Liver (tissue), 8 donors: ENCODE measurements at regions not wholly inside any gene's neighbourhood (a gene's known extent, or its start where the extent isn't known, plus 50 kb on each side); places are given as distances from the start of the nearest gene placed in this dataset.

Experiments
- DNase-seq: peaks from one replicate; pipeline ENCODE4 v3.0.0-alpha.2; 2017; ENCODE audit warnings: low spot score
- H3K27ac ChIP-seq, 2 donors: one replicate each; pipeline ENCODE4 v1.7.0; 2013; ENCODE audit warnings: inconsistent platforms in 2 of 2, low read length in 2 of 2, control low read depth in 1 of 2, low read depth in 1 of 2, mild to moderate bottlenecking in 1 of 2
- H3K27me3 ChIP-seq, 4 donors: one replicate each; pipeline versions ENCODE4 v1.6.1 to v1.7.0; 2013; ENCODE audit warnings: low read length in 3 of 4, inconsistent platforms in 1 of 4, mild to moderate bottlenecking in 1 of 4, moderate library complexity in 1 of 4; ENCODE audit not compliant: control insufficient read depth in 4 of 4, insufficient read depth in 4 of 4
- H3K36me3 ChIP-seq, 4 donors: one replicate each; pipeline versions ENCODE4 v1.6.1 to v1.7.0; 2013; ENCODE audit warnings: low read length in 3 of 4, mild to moderate bottlenecking in 3 of 4, low read depth in 1 of 4, moderate library complexity in 1 of 4; ENCODE audit not compliant: control insufficient read depth in 4 of 4, insufficient read depth in 3 of 4
- H3K4me1 ChIP-seq, 4 donors: one replicate each; pipeline versions ENCODE4 v1.6.1 to v1.7.0; 2013; ENCODE audit warnings: low read length in 3 of 4, mild to moderate bottlenecking in 3 of 4, moderate library complexity in 1 of 4; ENCODE audit not compliant: control insufficient read depth in 4 of 4, insufficient read depth in 4 of 4
- H3K4me3 ChIP-seq, 3 donors: one replicate each; pipeline versions ENCODE4 v1.6.1 to v1.7.0; 2013; ENCODE audit warnings: low read length in 3 of 3, control low read depth in 1 of 3, low read depth in 1 of 3, mild to moderate bottlenecking in 1 of 3
- H3K9ac ChIP-seq, 2 donors: one replicate each; pipeline ENCODE4 v1.7.0; 2013; ENCODE audit warnings: low read length in 2 of 2, mild to moderate bottlenecking in 2 of 2, moderate library complexity in 2 of 2, control low read depth in 1 of 2, low read depth in 1 of 2
- H3K9me3 ChIP-seq, 4 donors: one replicate each; pipeline versions ENCODE4 v1.6.1 to v1.7.0; 2013; ENCODE audit warnings: low read length in 3 of 4; ENCODE audit not compliant: control insufficient read depth in 4 of 4
- EGR1 ChIP-seq, 2 donors: IDR thresholded peaks; 2 replicates each; pipeline ENCODE4 v1.6.1; 2016 to 2018; ENCODE audit warnings: antibody characterized with exemption in 2 of 2, low read depth in 2 of 2
- FOXA1 ChIP-seq: IDR thresholded peaks from 2 replicates; pipeline ENCODE4 v1.6.1; 2016; ENCODE audit warnings: antibody characterized with exemption
- FOXA2 ChIP-seq: IDR thresholded peaks from 2 replicates; pipeline ENCODE4 v1.6.1; 2016; ENCODE audit warnings: antibody characterized with exemption
- GABPA ChIP-seq, 2 donors: IDR thresholded peaks in 1 of 2; conservative IDR thresholded peaks in 1 of 2; 2 replicates each; pipeline ENCODE4 v1.6.1; 2016; ENCODE audit warnings: antibody characterized with exemption in 2 of 2, mild to moderate bottlenecking in 1 of 2, moderate library complexity in 1 of 2
- HNF4A ChIP-seq, 2 donors: conservative IDR thresholded peaks; 2 replicates each; pipeline ENCODE4 v1.6.1; 2016; ENCODE audit warnings: antibody characterized with exemption in 2 of 2, mild to moderate bottlenecking in 2 of 2
- HNF4G ChIP-seq: IDR thresholded peaks from 2 replicates; pipeline ENCODE4 v1.6.1; 2016; ENCODE audit warnings: antibody characterized with exemption
- JUND ChIP-seq, 2 donors: IDR thresholded peaks; 2 replicates each; pipeline ENCODE4 v1.6.1; 2016; ENCODE audit warnings: antibody characterized with exemption in 2 of 2
- NR2F2 ChIP-seq: IDR thresholded peaks from 2 replicates; pipeline ENCODE4 v1.6.1; 2016; ENCODE audit warnings: antibody characterized with exemption
- RAD21 ChIP-seq, 2 donors: IDR thresholded peaks; 2 replicates each; pipeline ENCODE4 v1.6.1; 2016; ENCODE audit warnings: antibody characterized with exemption in 2 of 2, mild to moderate bottlenecking in 2 of 2
- RXRA ChIP-seq, 2 donors: IDR thresholded peaks; 2 replicates each; pipeline ENCODE4 v1.6.1; 2017 to 2018; ENCODE audit warnings: antibody characterized with exemption in 2 of 2, mild to moderate bottlenecking in 1 of 2
- SP1 ChIP-seq: IDR thresholded peaks from 2 replicates; pipeline ENCODE4 v1.6.1; 2018; ENCODE audit warnings: antibody characterized with exemption, mild to moderate bottlenecking
- TAF1 ChIP-seq: conservative IDR thresholded peaks from 2 replicates; pipeline ENCODE4 v1.6.1; 2016; ENCODE audit warnings: antibody characterized with exemption, mild to moderate bottlenecking
- YY1 ChIP-seq: IDR thresholded peaks from 2 replicates; pipeline ENCODE4 v1.6.1; 2016; ENCODE audit warnings: antibody characterized with exemption, mild to moderate bottlenecking
- WGBS: extraction: QIAGEN DNeasy Blood & Tissue Kit; methylation state at CpG from one replicate; pipeline ENCODE4 v1.1.7; 2013; 5-methylcytosine and 5-hydroxymethylcytosine counted together
- TF ChIP-seq, protein P1 (sequence below): IDR thresholded peaks from 2 replicates; pipeline ENCODE4 v1.6.1; 2016; ENCODE audit warnings: antibody characterized with exemption
- TF ChIP-seq, protein P2 (sequence below): fragments of 150-350 bp; IDR thresholded peaks from 2 replicates; pipeline ENCODE4 v1.5.1; 2017; ENCODE audit warnings: improper control_type of control experiment, low read depth, low read length; ENCODE audit not compliant: missing input control
- TF ChIP-seq, protein P3 (sequence below): IDR thresholded peaks from 2 replicates; pipeline ENCODE4 v1.6.1; 2016; ENCODE audit warnings: antibody characterized with exemption
- TF ChIP-seq, protein P4 (sequence below): IDR thresholded peaks from 2 replicates; pipeline ENCODE4 v1.6.1; 2016; ENCODE audit warnings: antibody characterized with exemption
- TF ChIP-seq, protein P5 (sequence below): IDR thresholded peaks from 2 replicates; pipeline ENCODE4 v1.6.1; 2016; ENCODE audit warnings: antibody characterized with exemption, mild to moderate bottlenecking
- donor health status: healthy.
- donor health status: healthy.
- donor health status: healthy.
- donor health status: healthy.
- donor health status: healthy.

DNA sequence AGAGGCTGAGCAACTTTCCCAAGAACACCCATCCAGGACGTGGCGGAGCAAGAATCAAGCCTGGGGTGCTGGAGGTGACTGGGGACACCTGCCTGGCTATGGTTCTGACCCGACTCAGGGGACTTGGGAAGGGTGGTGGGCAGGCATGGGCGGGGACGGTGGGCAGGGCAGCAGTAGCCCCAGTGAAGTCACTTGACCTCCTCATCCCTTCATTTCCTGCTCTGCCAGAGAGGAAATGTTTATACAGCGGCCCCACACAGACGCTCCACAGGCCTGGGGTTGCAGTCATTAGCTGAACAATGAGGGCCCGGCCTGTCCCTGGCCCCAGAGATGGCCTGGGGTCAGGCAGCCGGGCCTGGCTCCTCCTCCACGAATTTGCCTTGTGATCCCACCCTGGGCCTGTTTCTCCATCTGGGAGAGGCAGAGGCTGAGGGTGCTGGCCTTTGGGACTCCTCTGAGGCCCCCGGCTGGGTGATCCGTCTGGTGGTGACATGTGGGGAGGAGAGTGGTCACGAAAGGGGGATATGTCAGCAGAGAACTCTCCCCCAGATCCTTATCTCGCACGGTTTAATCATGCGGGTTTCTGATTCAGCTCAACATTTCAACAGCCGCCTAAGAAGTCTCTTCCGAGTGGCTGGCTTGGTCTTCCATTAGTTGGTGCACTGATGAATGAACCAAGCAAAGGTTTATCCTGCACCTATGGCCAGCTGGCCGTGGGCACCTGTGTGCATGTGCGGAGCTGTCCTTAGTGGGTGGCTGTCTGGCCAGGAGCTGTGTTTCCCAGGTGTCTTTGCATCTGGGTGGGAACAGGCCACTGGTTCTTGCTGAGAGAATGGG lies 175.9 kb downstream of the IRF8 start:
- no peak overlapping the region for H3K4me3 ChIP-seq
- no peak for DNase-seq
- WGBS = 63% methylated on average over 20 of the region's 20 CpGs
- no peak overlapping the region for H3K9ac ChIP-seq
- TF ChIP-seq, protein P1, sequence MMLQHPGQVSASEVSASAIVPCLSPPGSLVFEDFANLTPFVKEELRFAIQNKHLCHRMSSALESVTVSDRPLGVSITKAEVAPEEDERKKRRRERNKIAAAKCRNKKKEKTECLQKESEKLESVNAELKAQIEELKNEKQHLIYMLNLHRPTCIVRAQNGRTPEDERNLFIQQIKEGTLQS = no peak
- no peak for TF ChIP-seq YY1
- no peak for TF ChIP-seq HNF4G
- peak; percentile 25 to 36 for TF ChIP-seq RXRA (IDR thresholded peaks at IDR 0.05)
- no peak for TF ChIP-seq EGR1 (IDR thresholded peaks at IDR 0.05; ENCODE audit: low read depth in 2 of 2)
- TF ChIP-seq, protein P2, sequence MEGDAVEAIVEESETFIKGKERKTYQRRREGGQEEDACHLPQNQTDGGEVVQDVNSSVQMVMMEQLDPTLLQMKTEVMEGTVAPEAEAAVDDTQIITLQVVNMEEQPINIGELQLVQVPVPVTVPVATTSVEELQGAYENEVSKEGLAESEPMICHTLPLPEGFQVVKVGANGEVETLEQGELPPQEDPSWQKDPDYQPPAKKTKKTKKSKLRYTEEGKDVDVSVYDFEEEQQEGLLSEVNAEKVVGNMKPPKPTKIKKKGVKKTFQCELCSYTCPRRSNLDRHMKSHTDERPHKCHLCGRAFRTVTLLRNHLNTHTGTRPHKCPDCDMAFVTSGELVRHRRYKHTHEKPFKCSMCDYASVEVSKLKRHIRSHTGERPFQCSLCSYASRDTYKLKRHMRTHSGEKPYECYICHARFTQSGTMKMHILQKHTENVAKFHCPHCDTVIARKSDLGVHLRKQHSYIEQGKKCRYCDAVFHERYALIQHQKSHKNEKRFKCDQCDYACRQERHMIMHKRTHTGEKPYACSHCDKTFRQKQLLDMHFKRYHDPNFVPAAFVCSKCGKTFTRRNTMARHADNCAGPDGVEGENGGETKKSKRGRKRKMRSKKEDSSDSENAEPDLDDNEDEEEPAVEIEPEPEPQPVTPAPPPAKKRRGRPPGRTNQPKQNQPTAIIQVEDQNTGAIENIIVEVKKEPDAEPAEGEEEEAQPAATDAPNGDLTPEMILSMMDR = no peak
- TF ChIP-seq TAF1 = no peak
- TF ChIP-seq HNF4A (conservative IDR thresholded peaks at IDR 0.05) = no peak
- TF ChIP-seq NR2F2 = peak; percentile 74
- H3K36me3 ChIP-seq = no peaks in the 10 kb centered on the region
- H3K27ac ChIP-seq = no peak overlapping the region
- H3K4me1 ChIP-seq = no peaks in the 10 kb centered on the region
- peaks cover 0 to 3% (median 0%) of the 10 kb centered on the region in 4 donors for H3K27me3 ChIP-seq
- H3K9me3 ChIP-seq = no peaks in the 10 kb centered on the region

DNA sequence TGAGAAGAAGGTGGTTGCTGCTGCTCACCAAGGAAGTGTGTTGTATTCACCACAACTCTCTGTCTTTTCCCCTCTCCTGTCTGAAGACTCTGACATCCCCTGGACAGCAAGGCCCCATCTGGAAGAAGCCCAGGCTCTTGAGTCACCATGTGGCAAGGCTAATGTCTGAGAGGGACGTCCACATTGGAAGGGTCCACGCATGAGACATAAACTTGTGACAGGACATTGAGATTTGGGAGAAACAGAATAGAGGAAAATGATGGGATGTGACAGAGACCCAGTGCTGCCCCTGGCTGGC lies 176.5 kb downstream of the IRF8 start:
- DNase-seq = no peak
- 73% methylated on average over 2 of the region's 2 CpGs for WGBS
- Histone ChIP-seq H3K9me3 (no peaks in the 10 kb centered on the region), H3K36me3 (no peaks in the 10 kb centered on the region), H3K27ac (no peak overlapping the region), H3K9ac (no peak overlapping the region), H3K4me3 (no peak overlapping the region), H3K27me3 (peaks cover 0 to 3% (median 0%) of the 10 kb centered on the region in 4 donors), H3K4me1 (no peaks in the 10 kb centered on the region)
- TF ChIP-seq FOXA2 = no peak
- TF ChIP-seq HNF4A (conservative IDR thresholded peaks at IDR 0.05) = no peak
- TF ChIP-seq GABPA (IDR thresholded peaks at IDR 0.05 in 1 of 2, conservative IDR thresholded peaks at IDR 0.05 in 1 of 2) = no peak
- no peak for TF ChIP-seq HNF4G
- TF ChIP-seq TAF1 = no peak
- no peak for TF ChIP-seq SP1
- TF ChIP-seq NR2F2 = no peak
- TF ChIP-seq RAD21 (IDR thresholded peaks at IDR 0.05) = no peak
- TF ChIP-seq, protein P3, sequence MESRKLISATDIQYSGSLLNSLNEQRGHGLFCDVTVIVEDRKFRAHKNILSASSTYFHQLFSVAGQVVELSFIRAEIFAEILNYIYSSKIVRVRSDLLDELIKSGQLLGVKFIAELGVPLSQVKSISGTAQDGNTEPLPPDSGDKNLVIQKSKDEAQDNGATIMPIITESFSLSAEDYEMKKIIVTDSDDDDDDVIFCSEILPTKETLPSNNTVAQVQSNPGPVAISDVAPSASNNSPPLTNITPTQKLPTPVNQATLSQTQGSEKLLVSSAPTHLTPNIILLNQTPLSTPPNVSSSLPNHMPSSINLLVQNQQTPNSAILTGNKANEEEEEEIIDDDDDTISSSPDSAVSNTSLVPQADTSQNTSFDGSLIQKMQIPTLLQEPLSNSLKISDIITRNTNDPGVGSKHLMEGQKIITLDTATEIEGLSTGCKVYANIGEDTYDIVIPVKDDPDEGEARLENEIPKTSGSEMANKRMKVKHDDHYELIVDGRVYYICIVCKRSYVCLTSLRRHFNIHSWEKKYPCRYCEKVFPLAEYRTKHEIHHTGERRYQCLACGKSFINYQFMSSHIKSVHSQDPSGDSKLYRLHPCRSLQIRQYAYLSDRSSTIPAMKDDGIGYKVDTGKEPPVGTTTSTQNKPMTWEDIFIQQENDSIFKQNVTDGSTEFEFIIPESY = no peak
- TF ChIP-seq, protein P4, sequence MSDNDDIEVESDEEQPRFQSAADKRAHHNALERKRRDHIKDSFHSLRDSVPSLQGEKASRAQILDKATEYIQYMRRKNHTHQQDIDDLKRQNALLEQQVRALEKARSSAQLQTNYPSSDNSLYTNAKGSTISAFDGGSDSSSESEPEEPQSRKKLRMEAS = no peak
- TF ChIP-seq FOXA1 = no peak
- TF ChIP-seq, protein P1 = no peak
- TF ChIP-seq, protein P5, sequence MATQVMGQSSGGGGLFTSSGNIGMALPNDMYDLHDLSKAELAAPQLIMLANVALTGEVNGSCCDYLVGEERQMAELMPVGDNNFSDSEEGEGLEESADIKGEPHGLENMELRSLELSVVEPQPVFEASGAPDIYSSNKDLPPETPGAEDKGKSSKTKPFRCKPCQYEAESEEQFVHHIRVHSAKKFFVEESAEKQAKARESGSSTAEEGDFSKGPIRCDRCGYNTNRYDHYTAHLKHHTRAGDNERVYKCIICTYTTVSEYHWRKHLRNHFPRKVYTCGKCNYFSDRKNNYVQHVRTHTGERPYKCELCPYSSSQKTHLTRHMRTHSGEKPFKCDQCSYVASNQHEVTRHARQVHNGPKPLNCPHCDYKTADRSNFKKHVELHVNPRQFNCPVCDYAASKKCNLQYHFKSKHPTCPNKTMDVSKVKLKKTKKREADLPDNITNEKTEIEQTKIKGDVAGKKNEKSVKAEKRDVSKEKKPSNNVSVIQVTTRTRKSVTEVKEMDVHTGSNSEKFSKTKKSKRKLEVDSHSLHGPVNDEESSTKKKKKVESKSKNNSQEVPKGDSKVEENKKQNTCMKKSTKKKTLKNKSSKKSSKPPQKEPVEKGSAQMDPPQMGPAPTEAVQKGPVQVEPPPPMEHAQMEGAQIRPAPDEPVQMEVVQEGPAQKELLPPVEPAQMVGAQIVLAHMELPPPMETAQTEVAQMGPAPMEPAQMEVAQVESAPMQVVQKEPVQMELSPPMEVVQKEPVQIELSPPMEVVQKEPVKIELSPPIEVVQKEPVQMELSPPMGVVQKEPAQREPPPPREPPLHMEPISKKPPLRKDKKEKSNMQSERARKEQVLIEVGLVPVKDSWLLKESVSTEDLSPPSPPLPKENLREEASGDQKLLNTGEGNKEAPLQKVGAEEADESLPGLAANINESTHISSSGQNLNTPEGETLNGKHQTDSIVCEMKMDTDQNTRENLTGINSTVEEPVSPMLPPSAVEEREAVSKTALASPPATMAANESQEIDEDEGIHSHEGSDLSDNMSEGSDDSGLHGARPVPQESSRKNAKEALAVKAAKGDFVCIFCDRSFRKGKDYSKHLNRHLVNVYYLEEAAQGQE = no peak
- no peak for TF ChIP-seq JUND (IDR thresholded peaks at IDR 0.05)
- TF ChIP-seq, protein P2 = no peak
- TF ChIP-seq EGR1 (IDR thresholded peaks at IDR 0.05; ENCODE audit: low read depth in 2 of 2) = no peak
- no peak for TF ChIP-seq YY1
- no peak for TF ChIP-seq RXRA (IDR thresholded peaks at IDR 0.05)
